CD8-positive, alpha-beta memory T cell (primary cell): ENCODE measurements at regions not wholly inside any gene's neighbourhood (a gene's known extent, or its start where the extent isn't known, plus 50 kb on each side); places are given as distances from the start of the nearest gene placed in this dataset.

Experiments used
- CTCF ChIA-PET: fragments of 350-600 bp; sonication (Branson Sonifier 250); formaldehyde crosslinking; loops from one replicate; lab custom pipeline; 2021; ENCODE audit warnings: antibody characterized with exemption; lab: Charles Lee
- POLR2A ChIA-PET: fragments of 350-600 bp; sonication (Branson Sonifier 250); formaldehyde crosslinking; loops from one replicate; lab custom pipeline; 2021; ENCODE audit warnings: antibody characterized with exemption; lab: Charles Lee
- DNase-seq, 5 donors: peaks; one replicate each; pipeline versions ENCODE4 v3.0.0 to v3.0.0-alpha.2; 2020 to 2022; ENCODE audit warnings: mixed read lengths in 1 of 5
- H3K27ac ChIP-seq: one replicate; pipeline ENCODE4 v1.7.0; 2013; ENCODE audit warnings: low read depth, mild to moderate bottlenecking, low read length, moderate library complexity
- H3K27me3 ChIP-seq: 2 replicates; pipeline ENCODE4 v1.7.0; 2013; ENCODE audit warnings: low read length, mild to moderate bottlenecking; ENCODE audit not compliant: insufficient read depth, poor library complexity, severe bottlenecking
- H3K36me3 ChIP-seq: 2 replicates; pipeline ENCODE4 v1.7.0; 2013; ENCODE audit warnings: mild to moderate bottlenecking, low read length, moderate library complexity; ENCODE audit not compliant: insufficient read depth
- H3K4me1 ChIP-seq: 2 replicates; pipeline ENCODE4 v1.7.0; 2013; ENCODE audit warnings: mild to moderate bottlenecking, low read length, moderate library complexity; ENCODE audit not compliant: insufficient read depth
- H3K4me3 ChIP-seq: 2 replicates; pipeline ENCODE4 v1.7.0; 2013; ENCODE audit warnings: mild to moderate bottlenecking, low read length
- H3K9me3 ChIP-seq: 2 replicates; pipeline ENCODE4 v1.7.0; 2013; ENCODE audit warnings: mild to moderate bottlenecking, low read length
- H3K27ac Mint-ChIP-seq, 8 donors: one replicate each; pipeline ENCODE4 v1.8.0; 2020 to 2021; ENCODE audit warnings: mixed read lengths in 8 of 8, mild to moderate bottlenecking in 6 of 8, inconsistent platforms in 3 of 8, moderate library complexity in 3 of 8
- H3K27me3 Mint-ChIP-seq, 2 donors: one replicate each; pipeline ENCODE4 v1.8.0; 2020 to 2021; ENCODE audit warnings: mixed read lengths in 2 of 2, mild to moderate bottlenecking in 1 of 2, moderate library complexity in 1 of 2
- H3K36me3 Mint-ChIP-seq, 3 donors: one replicate each; pipeline ENCODE4 v1.8.0; 2020 to 2021; ENCODE audit warnings: mixed read lengths in 3 of 3, inconsistent platforms in 1 of 3, mild to moderate bottlenecking in 1 of 3
- H3K4me1 Mint-ChIP-seq, 3 donors: one replicate each; pipeline ENCODE4 v1.8.0; 2020 to 2021; ENCODE audit warnings: mixed read lengths in 3 of 3, inconsistent platforms in 1 of 3, mild to moderate bottlenecking in 1 of 3
- H3K4me3 Mint-ChIP-seq, 7 donors: one replicate each; pipeline ENCODE4 v1.8.0; 2020 to 2021; ENCODE audit warnings: mixed read lengths in 7 of 7, mild to moderate bottlenecking in 6 of 7, moderate library complexity in 4 of 7, inconsistent platforms in 2 of 7
- H3K9me3 Mint-ChIP-seq, 5 donors: one replicate each; pipeline ENCODE4 v1.8.0; 2020 to 2022; ENCODE audit warnings: mixed read lengths in 5 of 5, mild to moderate bottlenecking in 3 of 5, moderate library complexity in 2 of 5, inconsistent platforms in 1 of 5

DNA sequence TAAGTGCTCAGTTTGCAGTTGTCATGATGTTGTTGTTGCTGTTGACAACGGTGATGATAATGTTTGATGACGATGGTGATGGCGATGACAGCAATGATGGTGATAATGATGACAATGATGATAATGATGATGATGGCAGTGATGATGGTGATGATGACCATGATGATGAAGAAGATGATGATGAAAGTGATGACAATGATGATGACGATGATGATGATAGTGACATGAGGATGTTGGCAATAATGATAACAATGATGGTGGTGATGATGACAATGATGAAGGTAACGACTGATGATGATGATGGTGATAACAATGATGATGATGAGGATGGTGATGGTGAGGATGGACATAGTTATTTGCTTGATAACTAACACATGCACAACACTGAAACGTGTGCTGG, 778.5 kb downstream of the VRK1 start:
- Histone ChIP-seq H3K4me3 (no peak overlapping the region), H3K4me1 (no peaks in the 10 kb centered on the region), H3K36me3 (no peaks in the 10 kb centered on the region), H3K27ac (no peak overlapping the region), H3K27me3 (no peaks in the 10 kb centered on the region), H3K9me3 (no peaks in the 10 kb centered on the region)
- Mint-ChIP-seq H3K36me3 (peaks cover 0 to 13% (median 4%) of the 10 kb centered on the region in 3 donors), H3K27me3 (no peaks in the 10 kb centered on the region), H3K9me3 (no peaks in the 10 kb centered on the region), H3K4me3 (no peak overlapping the region), H3K4me1 (peaks cover 20 to 23% (median 23%) of the 10 kb centered on the region in 3 donors), H3K27ac (no peak overlapping the region)
- DNase-seq: no peak
- CTCF ChIA-PET: no interaction called here
- POLR2A ChIA-PET: no interaction called here

DNA sequence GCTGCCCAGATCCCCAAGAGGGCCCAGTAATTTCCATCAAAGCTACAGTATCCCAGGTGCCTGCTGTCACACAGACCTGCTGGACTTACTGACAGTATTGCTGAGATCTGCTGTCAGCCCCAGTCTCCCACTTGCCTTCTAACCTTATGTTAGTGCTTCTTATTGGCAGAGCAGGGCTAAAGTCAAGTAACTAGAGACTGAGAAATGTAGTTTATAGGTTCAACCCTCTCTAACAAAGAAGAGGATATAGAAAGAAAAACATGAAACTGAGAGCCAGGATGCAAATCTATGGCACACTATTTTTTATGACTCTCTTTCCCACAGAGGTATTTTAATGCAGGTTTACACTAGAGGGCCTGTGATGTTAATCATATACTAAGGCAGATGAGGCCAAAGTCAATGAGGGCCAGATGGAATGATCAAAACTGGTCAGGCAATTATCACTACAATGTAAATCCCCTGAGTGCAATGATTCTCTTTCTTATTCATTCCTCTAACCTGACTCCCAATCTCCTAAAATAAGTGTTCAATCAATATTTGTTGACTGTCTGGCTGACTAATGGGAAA, 781.9 kb downstream of the VRK1 start:
- Mint-ChIP-seq H3K9me3 (no peaks in the 10 kb centered on the region), H3K27me3 (no peaks in the 10 kb centered on the region), H3K36me3 (peaks cover 0 to 15% (median 4%) of the 10 kb centered on the region in 3 donors), H3K4me3 (no peak overlapping the region), H3K27ac (peak overlapping the region in 1 of 8 donors; percentile 68), H3K4me1 (peaks cover 20 to 23% (median 23%) of the 10 kb centered on the region in 3 donors)
- H3K27me3 ChIP-seq: no peaks in the 10 kb centered on the region
- no peak overlapping the region for H3K4me3 ChIP-seq
- no peaks in the 10 kb centered on the region for H3K4me1 ChIP-seq
- H3K9me3 ChIP-seq: no peaks in the 10 kb centered on the region
- POLR2A ChIA-PET: no interaction called here
- CTCF ChIA-PET: interaction anchor here (1.5 to 1.8 kb wide), 2 partner anchors 24 to 36 kb away, joined by 3 to 6 read pairs; no protein-coding TSS in a partner anchor
- DNase-seq: no peak
- H3K36me3 ChIP-seq: no peaks in the 10 kb centered on the region
- no peak overlapping the region for H3K27ac ChIP-seq

DNA sequence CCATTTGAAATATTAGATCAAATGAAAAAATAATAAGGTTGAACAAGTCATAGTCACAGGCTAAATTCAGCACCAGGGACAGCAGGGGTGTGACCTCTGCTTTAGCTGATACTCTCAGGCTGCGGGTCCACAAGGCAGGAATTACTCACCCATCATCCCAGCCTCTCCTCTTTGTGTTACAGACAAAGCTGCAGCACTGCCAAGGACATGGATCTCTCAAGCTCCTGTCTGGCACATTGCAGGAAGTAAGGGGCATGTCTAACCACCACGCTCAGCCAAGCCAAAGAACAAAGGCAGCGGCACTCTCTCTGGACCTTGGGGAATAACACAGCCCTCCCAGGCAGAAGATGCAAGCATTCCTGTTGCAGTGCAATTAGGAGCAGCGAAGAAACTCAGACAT, 783.8 kb downstream of the VRK1 start:
- no peak for DNase-seq
- H3K36me3 ChIP-seq: no peaks in the 10 kb centered on the region
- POLR2A ChIA-PET: no interaction called here
- H3K27me3 ChIP-seq: no peaks in the 10 kb centered on the region
- peaks cover 0 to 21% (median 0%) of the 10 kb centered on the region in 3 donors for H3K36me3 Mint-ChIP-seq
- peaks cover 11 to 24% (median 13%) of the 10 kb centered on the region in 3 donors for H3K4me1 Mint-ChIP-seq
- no peak overlapping the region for H3K27ac ChIP-seq
- no peak overlapping the region for H3K4me3 Mint-ChIP-seq
- CTCF ChIA-PET: interaction anchor here (1.7 kb wide), 1 partner anchor 22 kb away, joined by 6 read pairs; no protein-coding TSS in a partner anchor
- no peak overlapping the region for H3K4me3 ChIP-seq
- peaks cover 0 to 2% of the 10 kb centered on the region in 2 donors for H3K27me3 Mint-ChIP-seq
- H3K9me3 Mint-ChIP-seq: peaks cover 0 to 1% (median 0%) of the 10 kb centered on the region in 5 donors
- no peaks in the 10 kb centered on the region for H3K4me1 ChIP-seq
- no peak overlapping the region for H3K27ac Mint-ChIP-seq
- no peaks in the 10 kb centered on the region for H3K9me3 ChIP-seq

DNA sequence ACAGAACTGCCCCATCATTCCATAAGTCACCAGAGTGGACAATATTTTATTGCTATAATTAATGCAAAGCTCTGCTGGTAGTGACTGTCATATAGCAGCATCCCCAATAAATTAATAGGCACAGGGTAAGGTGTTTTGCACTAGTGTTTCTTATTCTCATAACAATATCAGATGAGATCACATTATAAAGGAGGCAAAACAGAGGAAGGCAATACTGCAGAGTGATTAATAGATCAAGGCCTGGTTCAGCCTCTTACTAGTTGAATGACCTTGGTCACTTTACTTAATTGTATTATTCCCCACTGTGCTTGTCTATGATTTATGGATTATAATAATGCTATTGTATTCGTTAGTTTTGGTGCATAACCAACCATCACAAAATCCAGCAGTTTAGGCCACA, 784.8 kb downstream of the VRK1 start:
- no peaks in the 10 kb centered on the region for H3K4me1 ChIP-seq
- no peak overlapping the region for H3K4me3 Mint-ChIP-seq
- no peak for DNase-seq
- H3K4me3 ChIP-seq: no peak overlapping the region
- H3K9me3 Mint-ChIP-seq: peaks cover 0 to 2% (median 0%) of the 10 kb centered on the region in 5 donors
- H3K27ac Mint-ChIP-seq: no peak overlapping the region
- no peaks in the 10 kb centered on the region for H3K9me3 ChIP-seq
- H3K27me3 ChIP-seq: no peaks in the 10 kb centered on the region
- no peak overlapping the region for H3K27ac ChIP-seq
- CTCF ChIA-PET: interaction anchor here (1.7 kb wide), 1 partner anchor 21 kb away, joined by 6 read pairs; no protein-coding TSS in a partner anchor
- H3K27me3 Mint-ChIP-seq: peaks cover 0 to 2% of the 10 kb centered on the region in 2 donors
- peaks cover 0 to 24% (median 0%) of the 10 kb centered on the region in 3 donors for H3K36me3 Mint-ChIP-seq
- POLR2A ChIA-PET: no interaction called here
- H3K36me3 ChIP-seq: no peaks in the 10 kb centered on the region
- H3K4me1 Mint-ChIP-seq: peaks cover 11 to 26% (median 13%) of the 10 kb centered on the region in 3 donors

DNA sequence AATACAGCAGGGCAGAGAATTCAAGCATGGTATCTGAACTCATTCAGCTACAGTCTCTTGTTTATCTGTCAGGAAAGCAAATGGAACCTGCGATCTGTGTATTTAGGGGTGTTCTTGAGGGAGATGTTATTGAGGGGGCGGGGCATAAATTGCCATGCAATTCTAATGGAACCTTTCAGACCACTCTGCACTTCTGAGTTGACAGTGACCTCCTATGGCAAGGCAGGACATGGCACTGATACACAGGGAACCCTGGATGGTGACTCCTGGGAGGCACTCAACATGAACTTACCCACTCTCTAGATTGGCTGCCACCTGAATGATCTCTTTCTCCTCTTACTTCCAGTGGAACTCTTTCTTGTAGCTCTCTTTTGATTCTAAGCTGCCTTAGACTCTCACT, 787.3 kb downstream of the VRK1 start:
- H3K4me3 Mint-ChIP-seq: no peak overlapping the region
- H3K4me1 ChIP-seq: peaks cover 11% of the 10 kb centered on the region
- H3K4me3 ChIP-seq: no peak overlapping the region
- ChIA-PET CTCF (no interaction called here), POLR2A (no interaction called here)
- H3K4me1 Mint-ChIP-seq: peaks cover 19 to 30% (median 20%) of the 10 kb centered on the region in 3 donors
- H3K27me3 ChIP-seq: no peaks in the 10 kb centered on the region
- no peak overlapping the region for H3K27ac ChIP-seq
- no peak overlapping the region for H3K27ac Mint-ChIP-seq
- H3K27me3 Mint-ChIP-seq: peaks cover 0 to 2% of the 10 kb centered on the region in 2 donors
- H3K9me3 ChIP-seq: no peaks in the 10 kb centered on the region
- no peaks in the 10 kb centered on the region for H3K36me3 ChIP-seq
- no peak for DNase-seq
- peaks cover 0 to 2% (median 0%) of the 10 kb centered on the region in 5 donors for H3K9me3 Mint-ChIP-seq
- peaks cover 0 to 24% (median 0%) of the 10 kb centered on the region in 3 donors for H3K36me3 Mint-ChIP-seq

DNA sequence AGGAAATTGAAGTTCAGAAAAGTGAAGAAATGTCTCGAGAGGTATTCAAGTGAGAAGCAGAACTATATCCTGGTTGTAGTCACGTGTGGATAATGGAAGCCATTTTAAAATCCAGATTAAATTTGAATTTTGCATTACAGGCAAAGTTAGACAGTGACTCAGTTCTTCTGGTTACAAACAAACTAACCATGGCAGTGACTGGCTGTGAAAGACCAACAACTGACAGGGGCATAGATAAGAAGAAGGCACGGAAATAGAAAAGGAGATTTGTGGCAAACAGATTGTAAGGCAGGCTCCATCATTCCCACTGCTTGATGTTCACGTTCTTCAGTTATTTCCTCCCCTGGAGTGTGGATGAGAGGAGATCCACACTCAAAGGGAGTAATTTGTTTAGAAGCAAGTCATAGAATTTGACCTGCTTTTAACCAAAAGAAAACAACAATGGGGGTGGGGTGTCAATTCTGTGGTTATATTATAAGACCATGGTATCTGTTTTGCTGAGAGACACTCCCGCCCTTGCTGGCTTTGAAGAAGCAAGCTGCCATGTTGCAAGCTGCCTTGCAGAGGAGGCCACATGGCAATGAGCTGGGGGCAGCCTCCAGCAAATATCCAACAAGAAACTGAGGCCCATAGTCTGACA, 795.3 kb downstream of the VRK1 start:
- peak overlapping the region in 6 of 7 donors; percentile 48 to 84 (median 73) for H3K4me3 Mint-ChIP-seq
- H3K27ac Mint-ChIP-seq: peak overlapping the region; percentile 88 to 96 (median 91)
- Histone ChIP-seq H3K4me3 (no peak overlapping the region), H3K4me1 (peaks cover 32% of the 10 kb centered on the region), H3K27ac (peak overlapping the region; percentile 3), H3K27me3 (no peaks in the 10 kb centered on the region), H3K36me3 (no peaks in the 10 kb centered on the region), H3K9me3 (no peaks in the 10 kb centered on the region)
- H3K9me3 Mint-ChIP-seq: peaks cover 6 to 15% (median 7%) of the 10 kb centered on the region in 5 donors
- DNase-seq: peak in 2 of 5 donors; percentile 53 to 54
- POLR2A ChIA-PET: interaction anchor here (1.2 kb wide), 1 partner anchor 11 kb away, joined by 5 read pairs; no protein-coding TSS in a partner anchor
- peaks cover 5 to 36% (median 10%) of the 10 kb centered on the region in 3 donors for H3K36me3 Mint-ChIP-seq
- no peaks in the 10 kb centered on the region for H3K27me3 Mint-ChIP-seq
- CTCF ChIA-PET: interaction anchor here (3.2 kb wide), 1 partner anchor 11 kb away, joined by 14 read pairs; no protein-coding TSS in a partner anchor
- peaks cover 62 to 89% (median 76%) of the 10 kb centered on the region in 3 donors for H3K4me1 Mint-ChIP-seq

DNA sequence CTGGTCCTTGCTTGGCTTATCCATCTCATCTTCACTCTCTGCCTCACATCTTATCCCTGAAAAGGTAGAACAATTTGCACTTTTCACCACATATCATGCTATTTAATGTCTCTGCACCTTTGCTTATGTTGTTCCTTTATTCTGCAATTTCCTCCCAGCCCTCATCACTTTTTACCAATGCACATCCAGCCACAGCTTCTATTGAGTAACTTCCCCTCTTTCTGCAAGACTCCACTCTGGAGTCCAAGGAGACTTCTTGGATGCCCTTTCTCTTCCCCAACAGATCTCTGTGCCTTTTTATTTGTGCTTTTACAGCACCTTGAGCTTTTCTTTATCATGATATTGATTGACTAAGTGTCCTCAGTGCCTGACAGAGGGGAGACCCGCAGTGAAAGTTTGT, 797.1 kb downstream of the VRK1 start:
- H3K36me3 Mint-ChIP-seq: peaks cover 5 to 36% (median 10%) of the 10 kb centered on the region in 3 donors
- H3K4me3 Mint-ChIP-seq: peak overlapping the region in 5 of 7 donors; percentile 2 to 70 (median 27)
- H3K9me3 Mint-ChIP-seq: peaks cover 6 to 15% (median 7%) of the 10 kb centered on the region in 5 donors
- H3K27ac ChIP-seq: no peak overlapping the region
- H3K4me3 ChIP-seq: no peak overlapping the region
- peak overlapping the region in 7 of 8 donors; percentile 7 to 88 (median 32) for H3K27ac Mint-ChIP-seq
- peaks cover 23% of the 10 kb centered on the region for H3K4me1 ChIP-seq
- POLR2A ChIA-PET: interaction anchor here (1.1 kb wide), 1 partner anchor 8 kb away, joined by 3 read pairs; no protein-coding TSS in a partner anchor
- no peak for DNase-seq
- peaks cover 52 to 80% (median 67%) of the 10 kb centered on the region in 3 donors for H3K4me1 Mint-ChIP-seq
- CTCF ChIA-PET: interaction anchor here (3.2 kb wide), 1 partner anchor 9 kb away, joined by 14 read pairs; no protein-coding TSS in a partner anchor
- no peaks in the 10 kb centered on the region for H3K27me3 Mint-ChIP-seq
- H3K27me3 ChIP-seq: no peaks in the 10 kb centered on the region
- no peaks in the 10 kb centered on the region for H3K9me3 ChIP-seq
- no peaks in the 10 kb centered on the region for H3K36me3 ChIP-seq
